Caki2 (cell line): ENCODE measurements at regions not wholly inside any gene's neighbourhood (a gene's known extent, or its start where the extent isn't known, plus 50 kb on each side); places are given as distances from the start of the nearest gene placed in this dataset.

ENCODE experiments used
- DNase-seq: peaks from one replicate; pipeline ENCODE4 v3.0.0-alpha.2; 2015; ENCODE audit warnings: low read depth
- in situ Hi-C: cut with HindIII; loops from 2 replicates; pipeline ENCODE4 v1.10.0; 2016; ENCODE audit warnings: low sequenced_read_pairs, low pct_unique_long_range_greater_than_20kb, mixed read lengths

- in situ Hi-C loops: no loop called here
- no peak for DNase-seq
Observed at GRCh38 chr14:35999294-35999693, 173.2 kb downstream of the BRMS1L start.

GRCh38 chr14:35998303-35998702, 172.2 kb downstream of the BRMS1L start:
- no peak for DNase-seq
- in situ Hi-C loops: no loop called here

GRCh38 chr14:35993684-35993960, 167.5 kb downstream of the BRMS1L start:
- no peak for DNase-seq
- in situ Hi-C loops: no loop called here

- no peak for DNase-seq
- in situ Hi-C loops: no loop called here
Observed at GRCh38 chr14:35992816-35993683, 166.9 kb downstream of the BRMS1L start.

GRCh38 chr14:35991356-35991755, 165.2 kb downstream of the BRMS1L start:
- in situ Hi-C loops: no loop called here
- no peak for DNase-seq

GRCh38 chr14:35989736-35990135, 163.6 kb downstream of the BRMS1L start:
- no peak for DNase-seq

GRCh38 chr14:35988972-35989690, 163.0 kb downstream of the BRMS1L start:
- in situ Hi-C loops: no loop called here
- peak; percentile 1 for DNase-seq

More at GRCh38 chr14:35989736-35990135, 163.6 kb downstream of the BRMS1L start:
- in situ Hi-C loops: no loop called here

- DNase-seq: no peak
- in situ Hi-C loops: no loop called here
Observed at GRCh38 chr14:35988550-35988949, 162.4 kb downstream of the BRMS1L start.

GRCh38 chr14:35987731-35988130, 161.6 kb downstream of the BRMS1L start:
- in situ Hi-C loops: no loop called here
- no peak for DNase-seq

- in situ Hi-C loops: no loop called here
- DNase-seq: no peak
Observed at GRCh38 chr14:35986219-35986573, 160.1 kb downstream of the BRMS1L start.

GRCh38 chr14:35985474-35986218, 159.5 kb downstream of the BRMS1L start:
- in situ Hi-C loops: no loop called here
- DNase-seq: no peak

- DNase-seq: no peak
- in situ Hi-C loops: no loop called here
Observed at GRCh38 chr14:35979531-35979930, 153.4 kb downstream of the BRMS1L start.

- DNase-seq: no peak
- in situ Hi-C loops: no loop called here
Observed at GRCh38 chr14:35978561-35978960, 152.4 kb downstream of the BRMS1L start.

- DNase-seq: no peak
- in situ Hi-C loops: no loop called here
Observed at GRCh38 chr14:35975814-35976213, 149.7 kb downstream of the BRMS1L start.

- in situ Hi-C loops: no loop called here
- no peak for DNase-seq
Observed at GRCh38 chr14:35973770-35974169, 147.6 kb downstream of the BRMS1L start.

- in situ Hi-C loops: no loop called here
- DNase-seq: no peak
Observed at GRCh38 chr14:35971965-35972630, 146.0 kb downstream of the BRMS1L start.

- in situ Hi-C loops: no loop called here
Observed at GRCh38 chr14:35969310-35969709, 143.2 kb downstream of the BRMS1L start.

GRCh38 chr14:35965400-35965799, 139.3 kb downstream of the BRMS1L start:
- in situ Hi-C loops: no loop called here
- no peak for DNase-seq

More at GRCh38 chr14:35969310-35969709, 143.2 kb downstream of the BRMS1L start:
- no peak for DNase-seq
